Mesenchymal stem cell (in vitro differentiated cells and primary cell): ENCODE measurements at regions not wholly inside any gene's neighbourhood (a gene's known extent, or its start where the extent isn't known, plus 50 kb on each side); places are given as distances from the start of the nearest gene placed in this dataset.

Experiments used
- DNase-seq: peaks from one replicate; pipeline ENCODE4 v3.0.0-alpha.2; 2013
- H2AFZ ChIP-seq: one replicate; pipeline ENCODE4 v1.6.1; 2013; ENCODE audit warnings: low read depth, mild to moderate bottlenecking, control low read depth, inconsistent platforms, low read length, moderate library complexity
- H2AK5ac ChIP-seq: 2 replicates; pipeline ENCODE4 v1.6.1; 2013; ENCODE audit warnings: low read length, moderate library complexity, mild to moderate bottlenecking, inconsistent platforms; ENCODE audit not compliant: severe bottlenecking
- H2BK120ac ChIP-seq: one replicate; pipeline ENCODE4 v1.6.1; 2013; ENCODE audit warnings: low read depth, mild to moderate bottlenecking, inconsistent platforms, low read length, moderate library complexity
- H2BK12ac ChIP-seq, 2 experiments: one replicate each; pipeline ENCODE4 v1.6.1; 2013; ENCODE audit warnings: inconsistent platforms in 2 of 2, low read length in 2 of 2, mild to moderate bottlenecking in 2 of 2, moderate library complexity in 2 of 2, control low read depth in 1 of 2
- H2BK15ac ChIP-seq: one replicate; pipeline ENCODE4 v1.6.1; 2013; ENCODE audit warnings: mild to moderate bottlenecking, low read depth, inconsistent platforms; ENCODE audit not compliant: poor library complexity, severe bottlenecking
- H2BK5ac ChIP-seq: 2 replicates; pipeline ENCODE4 v1.6.1; 2013; ENCODE audit warnings: low read depth, mild to moderate bottlenecking, low read length, control low read depth, inconsistent platforms; ENCODE audit not compliant: poor library complexity, severe bottlenecking
- H3K14ac ChIP-seq, 2 experiments: one replicate each; pipeline ENCODE4 v1.6.1; 2013; ENCODE audit warnings: inconsistent platforms in 2 of 2, low read length in 2 of 2, control low read depth in 1 of 2, mild to moderate bottlenecking in 1 of 2, moderate library complexity in 1 of 2
- H3K18ac ChIP-seq, 2 experiments: one replicate each; pipeline ENCODE4 v1.6.1; 2013; ENCODE audit warnings: inconsistent platforms in 2 of 2, low read length in 2 of 2, control low read depth in 1 of 2, low read depth in 1 of 2, mild to moderate bottlenecking in 1 of 2
- H3K23ac ChIP-seq, 2 experiments: one replicate each; pipeline ENCODE4 v1.6.1; 2013; ENCODE audit warnings: inconsistent platforms in 2 of 2, low read length in 2 of 2, mild to moderate bottlenecking in 2 of 2, moderate library complexity in 2 of 2, control low read depth in 1 of 2
- H3K27ac ChIP-seq: 2 replicates; pipeline ENCODE4 v1.5.1; 2013; ENCODE audit warnings: mild to moderate bottlenecking, moderate library complexity, low read length, control low read depth, inconsistent platforms; ENCODE audit not compliant: poor library complexity, severe bottlenecking
- H3K27me3 ChIP-seq, 2 experiments: 2 replicates each; pipeline versions ENCODE4 v1.6.1 to v1.7.0; 2013; ENCODE audit warnings: low read length in 2 of 2, mild to moderate bottlenecking in 2 of 2, moderate library complexity in 2 of 2, control low read depth in 1 of 2, inconsistent platforms in 1 of 2; ENCODE audit not compliant: control insufficient read depth in 1 of 2, insufficient read depth in 1 of 2
- H3K36me3 ChIP-seq, 2 experiments: 2 replicates each; pipeline versions ENCODE4 v1.6.1 to v1.7.0; 2013; ENCODE audit warnings: low read length in 2 of 2, control low read depth in 1 of 2, inconsistent platforms in 1 of 2, low read depth in 1 of 2, mild to moderate bottlenecking in 1 of 2; ENCODE audit not compliant: insufficient read depth in 2 of 2, control insufficient read depth in 1 of 2
- H3K4ac ChIP-seq, 2 experiments: one replicate each; pipeline ENCODE4 v1.6.1; 2013; ENCODE audit warnings: inconsistent platforms in 2 of 2, low read length in 2 of 2, mild to moderate bottlenecking in 2 of 2, moderate library complexity in 2 of 2, control low read depth in 1 of 2, low read depth in 1 of 2
- H3K4me1 ChIP-seq: 2 replicates; pipeline ENCODE4 v1.6.1; 2013; ENCODE audit warnings: low read depth, low read length, control low read depth; ENCODE audit not compliant: control insufficient read depth, insufficient read depth
- H3K4me2 ChIP-seq: 2 replicates; pipeline ENCODE4 v1.6.1; 2013; ENCODE audit warnings: low read length, mild to moderate bottlenecking, inconsistent platforms; ENCODE audit not compliant: poor library complexity, severe bottlenecking
- H3K4me3 ChIP-seq, 2 experiments: 2 replicates each; pipeline versions ENCODE4 v1.5.1 to v1.7.0; 2013; ENCODE audit warnings: low read length in 2 of 2, mild to moderate bottlenecking in 2 of 2, control low read depth in 1 of 2, low read depth in 1 of 2; ENCODE audit not compliant: insufficient read depth in 1 of 2
- H3K79me1 ChIP-seq: replicated peaks from 2 replicates; pipeline ENCODE4 v1.6.1; 2013; ENCODE audit warnings: mild to moderate bottlenecking, control low read depth, low read length, inconsistent platforms; ENCODE audit not compliant: poor library complexity, severe bottlenecking
- H3K9ac ChIP-seq: 2 replicates; pipeline ENCODE4 v1.7.0; 2013; ENCODE audit warnings: mild to moderate bottlenecking, low read length, moderate library complexity
- H3K9me3 ChIP-seq: 2 replicates; pipeline ENCODE4 v1.7.0; 2013; ENCODE audit warnings: mild to moderate bottlenecking, low read length; ENCODE audit not compliant: control insufficient read depth
- H4K8ac ChIP-seq: one replicate; pipeline ENCODE4 v1.6.1; 2013; ENCODE audit warnings: inconsistent platforms, mild to moderate bottlenecking, low read length, moderate library complexity
- H4K91ac ChIP-seq: one replicate; pipeline ENCODE4 v1.6.1; 2013; ENCODE audit warnings: mild to moderate bottlenecking, low read length, inconsistent platforms
- WGBS: methylation state at CpG from one replicate; pipeline ENCODE4 v1.1.7; 2013; ENCODE audit warnings: mixed read lengths; 5-methylcytosine and 5-hydroxymethylcytosine counted together

GRCh38 chr11:10936626-10937384, 79.0 kb upstream of the ZBED5 start:
- no peak overlapping the region for H4K91ac ChIP-seq
- no peak overlapping the region for H2BK15ac ChIP-seq
- H3K4me1 ChIP-seq = peaks cover 5% of the 10 kb centered on the region
- WGBS = 95% methylated on average over 5 of the region's 5 CpGs
- H3K4me2 ChIP-seq = no peak overlapping the region
- H3K4ac ChIP-seq = no peak overlapping the region
- no peak overlapping the region for H2BK120ac ChIP-seq
- H3K27me3 ChIP-seq = no peaks in the 10 kb centered on the region
- no peak overlapping the region for H3K9ac ChIP-seq
- no peak overlapping the region for H2BK12ac ChIP-seq
- H3K14ac ChIP-seq = no peak overlapping the region
- H3K9me3 ChIP-seq = no peaks in the 10 kb centered on the region
- H3K36me3 ChIP-seq = no peaks in the 10 kb centered on the region
- no peak overlapping the region for H3K23ac ChIP-seq
- no peak overlapping the region for H3K4me3 ChIP-seq
- no peak overlapping the region for H2BK5ac ChIP-seq
- H2AFZ ChIP-seq = no peak overlapping the region
- no peak overlapping the region for H4K8ac ChIP-seq
- no peak overlapping the region for H3K27ac ChIP-seq
- no peak overlapping the region for H3K18ac ChIP-seq
- H3K79me1 ChIP-seq = peaks cover 3% of the 10 kb centered on the region
- no peak for DNase-seq
- no peak overlapping the region for H2AK5ac ChIP-seq

DNA sequence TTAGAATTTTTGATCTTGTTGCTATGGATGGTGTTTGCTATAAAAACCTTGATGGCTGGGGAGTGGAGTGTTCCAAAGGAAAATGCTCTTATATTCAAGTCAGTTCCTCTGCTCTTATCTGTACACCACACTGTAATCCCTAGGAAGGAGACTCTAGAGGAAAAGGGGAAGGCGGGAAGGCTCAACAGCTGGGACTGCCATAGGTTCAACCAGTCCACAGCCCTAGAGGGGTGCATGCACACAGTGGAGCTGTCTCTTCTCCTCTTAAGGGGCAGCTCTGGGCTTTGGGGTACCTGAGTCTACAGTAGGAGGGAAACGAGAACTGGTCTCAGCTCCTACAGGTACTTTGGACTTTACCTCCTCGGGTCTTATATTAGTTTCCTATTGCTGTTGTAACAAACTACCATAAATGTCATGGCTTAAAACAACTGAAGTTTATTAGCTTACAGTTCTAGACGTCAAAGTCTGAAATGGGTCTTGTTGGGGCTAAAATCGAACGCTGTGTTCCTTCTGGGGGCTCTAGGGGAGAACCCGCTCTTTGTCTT, 77.2 kb upstream of the ZBED5 start:
- Histone ChIP-seq H2BK120ac (no peak overlapping the region), H3K18ac (no peak overlapping the region), H3K4me2 (no peak overlapping the region), H2BK12ac (no peak overlapping the region), H3K4me3 (no peak overlapping the region), H3K27me3 (no peaks in the 10 kb centered on the region), H2AFZ (no peak overlapping the region), H3K4me1 (peaks cover 9% of the 10 kb centered on the region), H3K9ac (no peak overlapping the region), H2BK5ac (no peak overlapping the region), H3K79me1 (peaks cover 3% of the 10 kb centered on the region), H3K23ac (no peak overlapping the region), H4K8ac (no peak overlapping the region), H3K27ac (no peak overlapping the region), H3K14ac (no peak overlapping the region), H3K4ac (no peak overlapping the region), H3K9me3 (no peaks in the 10 kb centered on the region), H2BK15ac (no peak overlapping the region), H4K91ac (no peak overlapping the region), H3K36me3 (no peaks in the 10 kb centered on the region), H2AK5ac (no peak overlapping the region)
- 88% methylated on average over 5 of the region's 7 CpGs for WGBS
- DNase-seq = no peak

DNA sequence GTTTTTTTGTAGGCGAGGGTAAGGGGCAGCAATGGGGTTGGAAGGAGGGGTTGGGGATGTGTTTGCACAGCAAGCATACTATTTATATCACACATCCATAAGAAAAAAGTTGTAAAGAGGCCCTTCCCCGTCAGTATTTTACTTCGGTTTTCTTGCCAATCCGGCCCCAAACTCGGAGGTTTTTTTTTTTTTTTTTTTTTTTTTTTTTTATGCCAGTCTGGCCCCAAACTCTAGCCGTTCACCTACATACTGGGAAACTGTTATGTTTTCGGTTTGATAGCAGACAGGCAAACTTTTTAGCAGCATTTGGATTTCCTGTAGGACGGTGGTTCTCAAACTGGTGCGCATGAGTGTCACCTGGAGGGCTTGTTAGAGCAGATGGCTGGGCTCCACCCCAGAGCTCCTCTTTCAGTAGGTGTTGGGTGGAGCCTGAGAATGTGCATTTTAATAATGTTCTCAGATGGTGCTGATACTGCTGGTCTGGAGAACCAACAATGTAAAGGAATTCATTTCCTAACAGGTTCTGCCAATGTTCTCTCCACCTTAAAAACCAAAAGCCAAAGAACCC, 76.5 kb upstream of the ZBED5 start:
- Histone ChIP-seq H2BK120ac (no peak overlapping the region), H3K4me2 (peak overlapping the region; percentile 90), H3K18ac (peak overlapping the region in 1 of 2 experiments; percentile 7), H4K91ac (no peak overlapping the region), H2BK12ac (no peak overlapping the region), H3K9ac (peak overlapping the region; percentile 81), H2AK5ac (no peak overlapping the region), H2BK5ac (no peak overlapping the region), H3K23ac (no peak overlapping the region), H4K8ac (no peak overlapping the region), H3K79me1 (peaks cover 3% of the 10 kb centered on the region), H3K9me3 (no peaks in the 10 kb centered on the region), H3K14ac (no peak overlapping the region), H3K4me1 (peaks cover 9% of the 10 kb centered on the region), H2AFZ (no peak overlapping the region), H3K4me3 (peak overlapping the region in 1 of 2 experiments; percentile 77), H2BK15ac (peak overlapping the region; percentile 70), H3K4ac (no peak overlapping the region), H3K27ac (no peak overlapping the region), H3K36me3 (no peaks in the 10 kb centered on the region), H3K27me3 (no peaks in the 10 kb centered on the region)
- WGBS = 7% methylated on average over 8 of the region's 9 CpGs
- no peak for DNase-seq

DNA sequence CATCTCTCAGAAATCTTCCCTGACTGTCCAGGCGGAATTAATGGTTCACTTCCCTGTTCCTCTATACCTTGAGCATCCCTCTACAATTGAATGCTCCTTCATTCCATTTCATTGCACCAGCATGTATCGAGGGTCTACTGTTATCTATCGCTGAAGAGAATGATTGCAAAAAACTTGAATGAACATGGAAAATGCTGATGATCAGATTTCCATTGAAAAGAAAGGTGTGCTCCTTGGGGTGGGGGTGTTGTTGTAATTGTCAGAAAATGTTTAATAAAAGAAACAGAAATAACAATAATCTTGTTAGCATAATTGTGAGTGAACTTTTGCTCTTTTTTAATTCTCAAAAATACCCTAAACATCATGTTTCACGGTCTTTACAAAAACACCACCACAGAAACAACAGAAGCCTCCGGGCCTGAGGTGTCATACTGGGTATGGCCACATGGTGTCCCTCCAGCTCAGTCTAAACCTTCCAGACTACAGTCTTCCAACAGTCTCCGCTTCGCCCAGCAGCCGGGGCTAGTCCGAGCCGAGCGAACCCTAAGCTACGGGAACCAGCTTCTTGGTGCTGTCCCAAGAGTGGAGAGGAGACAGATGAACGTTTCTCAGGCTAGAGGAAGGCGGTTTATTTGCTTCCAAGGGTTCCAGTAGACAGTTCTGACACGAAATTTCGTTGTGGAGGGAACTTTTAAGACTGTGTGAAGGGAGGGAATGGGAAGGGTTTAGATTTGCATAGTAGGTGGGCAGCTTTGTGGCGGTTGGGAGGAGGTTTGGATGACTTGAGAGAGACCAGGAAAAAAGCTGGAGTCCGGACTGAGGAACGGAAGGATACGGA, 75.8 kb upstream of the ZBED5 start:
- H3K4me2 ChIP-seq = peak overlapping the region; percentile 90
- H3K23ac ChIP-seq = no peak overlapping the region
- no peak overlapping the region for H2BK15ac ChIP-seq
- peak overlapping the region; percentile 22 for H3K27ac ChIP-seq
- H3K14ac ChIP-seq = no peak overlapping the region
- peak overlapping the region; percentile 7 to 82 for H3K18ac ChIP-seq
- H3K4me1 ChIP-seq = peaks cover 9% of the 10 kb centered on the region
- H3K27me3 ChIP-seq = no peaks in the 10 kb centered on the region
- peak overlapping the region; percentile 14 to 77 for H3K4me3 ChIP-seq
- H3K79me1 ChIP-seq = peaks cover 3% of the 10 kb centered on the region
- H2BK12ac ChIP-seq = peak overlapping the region in 1 of 2 experiments; percentile 47
- DNase-seq = peak; percentile 95
- H4K8ac ChIP-seq = no peak overlapping the region
- WGBS = 8% methylated on average over 18 of the region's 20 CpGs
- no peak overlapping the region for H2BK5ac ChIP-seq
- no peak overlapping the region for H2AK5ac ChIP-seq
- peak overlapping the region; percentile 81 for H3K9ac ChIP-seq
- H3K36me3 ChIP-seq = no peaks in the 10 kb centered on the region
- no peaks in the 10 kb centered on the region for H3K9me3 ChIP-seq
- H2AFZ ChIP-seq = peak overlapping the region; percentile 58
- H2BK120ac ChIP-seq = no peak overlapping the region
- no peak overlapping the region for H4K91ac ChIP-seq
- peak overlapping the region in 1 of 2 experiments; percentile 53 for H3K4ac ChIP-seq
